ENCODE measurements at regions not wholly inside any gene's neighbourhood (a gene's known extent, or its start where the extent isn't known, plus 50 kb on each side); places are given as distances from the start of the nearest gene placed in this dataset.

- TF ChIP-seq CTCF (IDR thresholded peaks at IDR 0.05) (no peak), POLR2A (IDR thresholded peaks at IDR 0.05) (no peak)
Observed at GRCh38 chr22:49157529-49158339, 669.9 kb downstream of the BRD1 start.

Data from esophagus squamous epithelium (tissue), 4 donors.